Gastroesophageal sphincter (tissue), 4 donors: ENCODE measurements at regions not wholly inside any gene's neighbourhood (a gene's known extent, or its start where the extent isn't known, plus 50 kb on each side); places are given as distances from the start of the nearest gene placed in this dataset.

ENCODE experiments used
- ATAC-seq: fragments of 150-250 bp; one replicate; pipeline ENCODE4 v1.9.1; 2016; ENCODE audit warnings: mild to moderate bottlenecking, moderate library complexity
- H3K27ac ChIP-seq, 4 donors: fragments of 200-600 bp; sonication (generic) in 3 of 4; 1 replicate in 3 of 4; 2 replicates in 1 of 4; pipeline ENCODE4 v1.5.1; 2016 to 2019
- H3K27me3 ChIP-seq: fragments of 200-600 bp; sonication (generic); one replicate; pipeline ENCODE4 v1.5.1; 2019
- H3K36me3 ChIP-seq, 2 donors: fragments of 200-600 bp; sonication (generic); one replicate each; pipeline ENCODE4 v1.5.1; 2019; ENCODE audit warnings: control low read depth in 1 of 2
- H3K4me1 ChIP-seq, 3 donors: fragments of 200-600 bp; sonication (generic); 1 replicate in 2 of 3; 2 replicates in 1 of 3; pipeline ENCODE4 v1.5.1; 2016 to 2019; ENCODE audit warnings: control low read depth in 2 of 3
- H3K4me3 ChIP-seq, 2 donors: fragments of 200-600 bp; sonication (generic); one replicate each; pipeline ENCODE4 v1.5.1; 2019; ENCODE audit warnings: mild to moderate bottlenecking in 1 of 2, moderate library complexity in 1 of 2
- H3K9me3 ChIP-seq, 3 donors: fragments of 200-600 bp; sonication (generic); one replicate each; pipeline ENCODE4 v1.5.1; 2017 to 2019; ENCODE audit warnings: control low read depth in 2 of 3
- EP300 ChIP-seq: sonication (generic); formaldehyde crosslinking; IDR thresholded peaks from one replicate; pipeline ENCODE4 v1.6.1; 2017; ENCODE audit warnings: antibody characterized with exemption, mild to moderate bottlenecking
- POLR2A ChIP-seq, 2 donors: fragments of 450-650 bp; IDR thresholded peaks; one replicate each; pipeline ENCODE4 v1.6.1; 2017; ENCODE audit warnings: antibody characterized with exemption in 2 of 2, mild to moderate bottlenecking in 2 of 2, moderate library complexity in 1 of 2
- POLR2AphosphoS5 ChIP-seq: sonication (generic); formaldehyde crosslinking; IDR thresholded peaks from one replicate; pipeline ENCODE4 v1.6.1; 2017; ENCODE audit warnings: antibody characterized with exemption
- WGBS, 2 donors: methylation state at CpG; one replicate each; pipeline ENCODE4 v1.1.5; 2018; ENCODE audit warnings: low coverage in 1 of 2; 5-methylcytosine and 5-hydroxymethylcytosine counted together
- TF ChIP-seq, protein P1 (sequence below), 4 experiments: fragments of 200-600 bp in 2 of 4; fragments of 450-650 bp in 2 of 4; sonication (generic) in 1 of 4; IDR thresholded peaks; one replicate each; pipeline ENCODE4 v1.5.1; 2017 to 2019; ENCODE audit warnings: antibody characterized with exemption in 4 of 4, mild to moderate bottlenecking in 2 of 4, moderate library complexity in 2 of 4

DNA sequence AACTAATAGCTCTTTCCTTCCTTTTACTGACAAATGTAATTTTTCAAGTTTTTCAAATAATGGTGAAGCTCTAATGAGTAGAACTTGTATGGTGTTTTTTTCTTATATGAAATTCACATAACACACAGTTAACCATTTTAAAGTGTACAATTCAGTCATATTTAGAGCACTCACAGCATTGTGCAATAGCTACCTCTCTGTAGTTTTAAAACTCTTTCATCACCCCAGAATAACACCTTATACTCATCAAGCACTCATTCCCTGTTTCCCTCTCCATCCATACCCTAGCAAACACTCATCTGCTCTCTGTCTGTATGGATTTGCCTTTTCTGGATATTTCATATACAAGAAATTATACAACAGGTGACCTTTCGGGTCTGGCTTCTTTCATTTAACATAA, 207.9 kb upstream of the SLC38A2 start:
- no peaks in the 10 kb centered on the region for H3K36me3 ChIP-seq
- ATAC-seq = no peak
- H3K4me3 ChIP-seq = no peak overlapping the region
- TF ChIP-seq POLR2A (IDR thresholded peaks at IDR 0.05) (no peak), POLR2AphosphoS5 (no peak), EP300 (no peak)
- TF ChIP-seq, protein P1, sequence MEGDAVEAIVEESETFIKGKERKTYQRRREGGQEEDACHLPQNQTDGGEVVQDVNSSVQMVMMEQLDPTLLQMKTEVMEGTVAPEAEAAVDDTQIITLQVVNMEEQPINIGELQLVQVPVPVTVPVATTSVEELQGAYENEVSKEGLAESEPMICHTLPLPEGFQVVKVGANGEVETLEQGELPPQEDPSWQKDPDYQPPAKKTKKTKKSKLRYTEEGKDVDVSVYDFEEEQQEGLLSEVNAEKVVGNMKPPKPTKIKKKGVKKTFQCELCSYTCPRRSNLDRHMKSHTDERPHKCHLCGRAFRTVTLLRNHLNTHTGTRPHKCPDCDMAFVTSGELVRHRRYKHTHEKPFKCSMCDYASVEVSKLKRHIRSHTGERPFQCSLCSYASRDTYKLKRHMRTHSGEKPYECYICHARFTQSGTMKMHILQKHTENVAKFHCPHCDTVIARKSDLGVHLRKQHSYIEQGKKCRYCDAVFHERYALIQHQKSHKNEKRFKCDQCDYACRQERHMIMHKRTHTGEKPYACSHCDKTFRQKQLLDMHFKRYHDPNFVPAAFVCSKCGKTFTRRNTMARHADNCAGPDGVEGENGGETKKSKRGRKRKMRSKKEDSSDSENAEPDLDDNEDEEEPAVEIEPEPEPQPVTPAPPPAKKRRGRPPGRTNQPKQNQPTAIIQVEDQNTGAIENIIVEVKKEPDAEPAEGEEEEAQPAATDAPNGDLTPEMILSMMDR (IDR thresholded peaks at IDR 0.05) = no peak
- WGBS, 2 donors = 67 to 95% methylated on average over 1 of the region's 1 CpG
- no peak overlapping the region for H3K27ac ChIP-seq
- H3K9me3 ChIP-seq = peaks cover 0 to 10% (median 0%) of the 10 kb centered on the region in 3 donors
- no peaks in the 10 kb centered on the region for H3K27me3 ChIP-seq
- no peaks in the 10 kb centered on the region for H3K4me1 ChIP-seq

DNA sequence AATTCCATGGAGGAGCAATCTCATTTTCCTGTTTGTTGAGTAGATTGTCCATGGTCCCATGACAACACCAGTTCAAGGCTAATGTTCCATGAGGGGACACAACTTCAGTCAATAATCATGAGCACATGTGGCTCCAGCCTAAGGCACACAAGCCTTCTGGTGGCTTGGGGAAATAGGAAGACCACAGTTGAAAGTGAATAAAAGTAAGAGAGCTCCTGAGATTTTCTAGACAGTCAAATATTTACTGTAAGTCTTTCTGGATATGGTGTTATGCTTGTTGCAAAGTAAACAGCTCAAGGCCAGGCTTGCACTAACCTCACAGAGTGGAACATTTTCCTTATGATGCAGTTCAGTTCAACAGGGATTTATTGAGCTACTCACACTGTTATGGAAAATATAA, 206.9 kb upstream of the SLC38A2 start:
- TF ChIP-seq POLR2AphosphoS5 (no peak), POLR2A (IDR thresholded peaks at IDR 0.05) (no peak), EP300 (no peak)
- TF ChIP-seq, protein P1 (IDR thresholded peaks at IDR 0.05) = no peak
- no peaks in the 10 kb centered on the region for H3K27me3 ChIP-seq
- H3K36me3 ChIP-seq = no peaks in the 10 kb centered on the region
- no peak overlapping the region for H3K4me3 ChIP-seq
- no peak overlapping the region for H3K27ac ChIP-seq
- peaks cover 0 to 6% (median 0%) of the 10 kb centered on the region in 3 donors for H3K4me1 ChIP-seq
- ATAC-seq = no peak
- peaks cover 0 to 5% (median 0%) of the 10 kb centered on the region in 3 donors for H3K9me3 ChIP-seq

DNA sequence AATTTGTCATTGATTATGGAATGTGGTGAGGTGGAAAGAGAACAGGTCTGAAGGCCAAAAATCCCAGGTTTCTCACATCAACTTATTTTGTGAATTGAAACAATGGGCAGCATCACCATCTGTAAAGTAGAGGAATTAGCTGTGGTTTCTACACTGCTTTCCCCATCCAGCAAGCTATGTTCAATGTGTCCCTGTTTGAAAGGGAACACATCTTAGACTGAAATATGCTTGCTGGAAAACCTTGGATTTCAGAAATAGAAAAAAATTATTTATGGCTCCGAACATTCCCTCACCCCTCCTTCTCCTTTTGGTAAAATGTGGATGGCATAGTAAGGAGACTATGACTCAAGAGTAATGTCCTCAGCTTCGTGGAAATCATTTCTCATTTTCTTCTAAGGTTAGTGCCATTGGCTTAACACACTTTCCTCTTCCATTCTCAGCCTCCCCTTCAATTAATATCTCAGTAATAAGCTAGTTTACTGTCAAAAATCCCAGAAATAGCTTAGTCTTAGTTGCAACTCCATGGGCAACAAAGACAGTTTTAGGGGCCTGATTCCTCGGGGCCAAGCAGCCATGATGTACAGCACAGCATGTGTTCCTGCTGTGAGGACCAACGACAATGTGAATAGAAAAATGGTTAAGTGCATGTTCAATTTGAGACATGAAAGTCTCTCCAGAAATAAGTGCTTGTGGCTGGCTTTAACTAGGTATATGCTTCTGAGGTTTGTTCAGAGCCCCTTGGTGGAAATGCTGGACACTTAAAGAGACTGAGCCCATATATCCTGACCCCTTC, 205.8 kb upstream of the SLC38A2 start:
- Histone ChIP-seq H3K27me3 (no peaks in the 10 kb centered on the region), H3K27ac (no peak overlapping the region), H3K4me1 (peaks cover 0 to 6% (median 0%) of the 10 kb centered on the region in 3 donors), H3K9me3 (no peaks in the 10 kb centered on the region), H3K4me3 (no peak overlapping the region), H3K36me3 (no peaks in the 10 kb centered on the region)
- WGBS, 2 donors = 58 to 73% methylated on average over 3 to 4 of the region's 4 CpGs
- no peak for ATAC-seq
- no peak for TF ChIP-seq EP300
- peak; percentile 75 for TF ChIP-seq POLR2AphosphoS5
- TF ChIP-seq, protein P1 (IDR thresholded peaks at IDR 0.05) = no peak

DNA sequence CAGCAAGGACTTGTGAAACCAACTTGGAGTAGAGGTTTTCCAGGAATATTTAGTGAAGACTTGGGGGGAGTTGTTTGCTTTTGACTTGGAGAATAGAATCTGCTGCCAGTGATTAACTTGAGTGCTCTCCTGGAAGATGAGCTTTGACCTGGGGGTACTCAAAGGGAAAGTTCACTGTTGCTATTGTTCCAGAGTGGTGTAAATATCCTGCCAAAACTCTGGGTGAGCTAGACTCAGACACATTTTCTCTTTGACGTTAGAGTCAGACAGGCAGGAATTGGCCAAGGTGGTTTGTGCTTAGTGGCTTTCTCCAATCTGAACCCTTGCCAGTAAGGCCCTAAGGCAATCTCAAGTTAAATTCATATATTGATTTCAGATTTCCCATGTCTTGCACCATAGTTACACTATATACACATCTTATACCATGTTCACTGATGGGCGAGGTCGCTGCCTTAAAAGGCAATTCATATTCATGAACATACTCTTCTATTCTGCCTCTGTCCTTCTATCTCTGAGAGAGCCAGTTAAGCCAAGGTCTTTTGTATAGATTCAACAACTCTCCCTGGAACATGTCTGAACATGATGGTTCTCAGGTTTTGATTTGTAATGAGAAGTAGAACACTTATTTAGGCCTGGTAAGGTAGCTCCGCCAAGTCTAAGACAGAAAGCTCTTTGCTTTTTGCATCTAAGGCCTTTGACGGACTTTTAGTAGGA, 204.6 kb upstream of the SLC38A2 start:
- peaks cover 0 to 12% (median 0%) of the 10 kb centered on the region in 3 donors for H3K4me1 ChIP-seq
- H3K9me3 ChIP-seq = no peaks in the 10 kb centered on the region
- no peak overlapping the region for H3K4me3 ChIP-seq
- no peak for ATAC-seq
- no peak for TF ChIP-seq EP300
- TF ChIP-seq POLR2AphosphoS5 = no peak
- no peak for TF ChIP-seq POLR2A (IDR thresholded peaks at IDR 0.05)
- TF ChIP-seq, protein P1 (IDR thresholded peaks at IDR 0.05) = no peak
- WGBS, 2 donors = 75 to 85% methylated on average over 3 to 5 of the region's 5 CpGs
- H3K27ac ChIP-seq = no peak overlapping the region
- H3K36me3 ChIP-seq = no peaks in the 10 kb centered on the region
- no peaks in the 10 kb centered on the region for H3K27me3 ChIP-seq

DNA sequence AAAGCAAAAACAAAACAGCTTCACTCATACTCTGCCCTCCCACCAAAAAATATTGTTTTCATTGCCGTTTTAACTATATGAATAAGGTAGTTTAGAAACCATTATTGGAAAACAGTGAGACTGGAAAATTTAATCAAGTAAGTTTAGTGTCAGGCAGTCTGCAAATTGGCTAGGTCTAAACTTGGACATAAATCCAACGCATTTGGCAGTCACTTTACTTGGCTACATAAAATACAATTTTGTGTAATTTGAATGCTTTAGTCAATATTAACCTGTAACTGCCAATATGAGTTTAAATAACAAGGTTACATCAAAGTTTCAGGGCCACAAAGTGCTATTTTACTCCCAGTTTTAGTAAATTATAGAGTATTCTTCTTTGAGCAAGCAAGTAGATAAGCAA, 202.3 kb upstream of the SLC38A2 start:
- Histone ChIP-seq H3K27me3 (no peaks in the 10 kb centered on the region), H3K4me3 (no peak overlapping the region), H3K9me3 (no peaks in the 10 kb centered on the region), H3K4me1 (peaks cover 0 to 12% (median 0%) of the 10 kb centered on the region in 3 donors), H3K36me3 (no peaks in the 10 kb centered on the region), H3K27ac (no peak overlapping the region)
- no peak for ATAC-seq
- WGBS, 2 donors = 26 to 57% methylated on average over 2 of the region's 2 CpGs
- no peak for TF ChIP-seq POLR2AphosphoS5
- TF ChIP-seq POLR2A (IDR thresholded peaks at IDR 0.05) = no peak
- TF ChIP-seq, protein P1 (IDR thresholded peaks at IDR 0.05) = no peak
- no peak for TF ChIP-seq EP300
